Esophagus muscularis mucosa (tissue), 4 donors: ENCODE measurements at regions not wholly inside any gene's neighbourhood (a gene's known extent, or its start where the extent isn't known, plus 50 kb on each side); places are given as distances from the start of the nearest gene placed in this dataset.

ENCODE experiments used
- EP300 ChIP-seq: sonication (generic); formaldehyde crosslinking; IDR thresholded peaks from one replicate; pipeline ENCODE4 v1.6.1; 2017; ENCODE audit warnings: antibody characterized with exemption
- POLR2A ChIP-seq: fragments of 450-650 bp; IDR thresholded peaks from one replicate; pipeline ENCODE4 v1.6.1; 2017; ENCODE audit warnings: antibody characterized with exemption, moderate library complexity, mild to moderate bottlenecking, low read depth
- POLR2AphosphoS5 ChIP-seq, 2 donors: sonication (generic); formaldehyde crosslinking; IDR thresholded peaks; one replicate each; pipeline ENCODE4 v1.6.1; 2017; ENCODE audit warnings: antibody characterized with exemption in 2 of 2
- TF ChIP-seq, protein P1 (sequence below), 3 experiments: fragments of 200-600 bp in 2 of 3; fragments of 450-650 bp in 1 of 3; sonication (generic) in 2 of 3; IDR thresholded peaks; one replicate each; pipeline ENCODE4 v1.5.1; 2017 to 2019; ENCODE audit warnings: antibody characterized with exemption in 3 of 3, mild to moderate bottlenecking in 2 of 3, moderate library complexity in 1 of 3

DNA sequence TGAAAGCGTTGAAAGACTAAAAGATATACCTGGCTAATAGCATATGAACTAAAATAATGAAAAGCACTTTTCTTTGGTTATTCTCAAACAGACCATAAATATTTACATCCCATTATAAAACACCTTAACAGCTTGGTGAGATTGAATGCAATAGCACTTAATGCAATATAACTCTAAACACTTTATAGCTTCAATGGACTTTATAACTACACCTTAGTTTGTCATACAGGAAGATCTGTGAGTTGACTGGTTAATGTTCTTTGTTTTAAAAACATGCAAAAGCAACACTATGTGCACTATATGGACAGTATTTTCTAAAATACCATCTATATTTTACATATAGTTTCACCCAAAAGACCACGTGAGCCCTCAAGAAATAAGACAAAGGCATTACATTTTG is 353.3 kb upstream of the ACVR2A start:
- TF ChIP-seq, protein P1, sequence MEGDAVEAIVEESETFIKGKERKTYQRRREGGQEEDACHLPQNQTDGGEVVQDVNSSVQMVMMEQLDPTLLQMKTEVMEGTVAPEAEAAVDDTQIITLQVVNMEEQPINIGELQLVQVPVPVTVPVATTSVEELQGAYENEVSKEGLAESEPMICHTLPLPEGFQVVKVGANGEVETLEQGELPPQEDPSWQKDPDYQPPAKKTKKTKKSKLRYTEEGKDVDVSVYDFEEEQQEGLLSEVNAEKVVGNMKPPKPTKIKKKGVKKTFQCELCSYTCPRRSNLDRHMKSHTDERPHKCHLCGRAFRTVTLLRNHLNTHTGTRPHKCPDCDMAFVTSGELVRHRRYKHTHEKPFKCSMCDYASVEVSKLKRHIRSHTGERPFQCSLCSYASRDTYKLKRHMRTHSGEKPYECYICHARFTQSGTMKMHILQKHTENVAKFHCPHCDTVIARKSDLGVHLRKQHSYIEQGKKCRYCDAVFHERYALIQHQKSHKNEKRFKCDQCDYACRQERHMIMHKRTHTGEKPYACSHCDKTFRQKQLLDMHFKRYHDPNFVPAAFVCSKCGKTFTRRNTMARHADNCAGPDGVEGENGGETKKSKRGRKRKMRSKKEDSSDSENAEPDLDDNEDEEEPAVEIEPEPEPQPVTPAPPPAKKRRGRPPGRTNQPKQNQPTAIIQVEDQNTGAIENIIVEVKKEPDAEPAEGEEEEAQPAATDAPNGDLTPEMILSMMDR (IDR thresholded peaks at IDR 0.05) = no peak
- TF ChIP-seq POLR2A (no peak), EP300 (no peak), POLR2AphosphoS5 (IDR thresholded peaks at IDR 0.05) (no peak)
